Kidney epithelial cell (primary cell): ENCODE measurements at regions not wholly inside any gene's neighbourhood (a gene's known extent, or its start where the extent isn't known, plus 50 kb on each side); places are given as distances from the start of the nearest gene placed in this dataset.

Experiments
- DNase-seq: peaks from one replicate; pipeline ENCODE4 v3.0.0-alpha.2; 2010; ENCODE audit warnings: low read depth
- H3K27me3 ChIP-seq: 2 replicates; pipeline ENCODE4 v1.6.0; 2011; ENCODE audit warnings: low read length; ENCODE audit not compliant: control insufficient read depth, insufficient read depth
- H3K36me3 ChIP-seq: 2 replicates; pipeline ENCODE4 v1.5.1; 2011; ENCODE audit warnings: low read length; ENCODE audit not compliant: control insufficient read depth, insufficient read depth
- H3K4me3 ChIP-seq: 2 replicates; pipeline ENCODE4 v1.5.1; 2011; ENCODE audit warnings: low read depth, mild to moderate bottlenecking, control low read depth, low read length
- TF ChIP-seq, protein P1 (sequence below): IDR thresholded peaks from 2 replicates; pipeline ENCODE4 v1.5.1; 2011; ENCODE audit warnings: mild to moderate bottlenecking, moderate library complexity, low read length, control low read depth, inconsistent platforms; ENCODE audit not compliant: insufficient read depth, poor library complexity, severe bottlenecking

DNA sequence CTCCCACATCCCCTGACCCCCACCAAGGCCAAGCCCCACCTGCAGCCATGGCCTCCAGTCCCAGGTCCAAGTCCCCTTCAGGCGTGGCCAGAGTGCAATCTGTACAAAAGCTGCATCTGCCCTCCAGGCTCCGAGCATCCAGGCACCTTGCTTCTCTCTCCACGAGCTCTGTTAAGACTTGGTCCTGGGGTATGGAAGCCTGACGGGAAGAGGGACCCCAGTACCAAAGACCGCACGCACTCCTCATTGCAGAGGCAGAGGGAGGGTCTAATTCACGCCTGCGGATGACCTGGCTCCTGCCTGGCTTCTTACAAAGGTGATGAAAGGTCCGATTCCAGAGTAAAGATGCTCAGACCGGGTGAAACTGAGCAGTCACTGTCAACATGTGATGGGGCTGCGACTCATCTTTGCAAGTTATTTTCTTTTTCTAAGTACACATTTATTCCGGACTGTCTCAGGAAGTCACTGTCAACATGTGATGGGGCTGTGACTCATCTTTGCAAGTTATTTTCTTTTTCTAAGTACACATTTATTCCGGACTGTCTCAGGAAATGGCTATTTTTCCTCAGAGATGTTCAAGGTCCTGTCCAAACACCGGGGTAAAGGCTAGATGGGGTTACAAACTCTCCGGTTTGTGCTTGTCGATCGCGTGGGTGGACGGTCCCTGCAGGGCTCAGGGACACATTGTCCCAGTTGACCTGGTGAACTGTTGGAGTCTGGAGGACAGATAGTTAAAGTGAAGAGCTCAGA, 252.0 kb upstream of the IRX4 start:
- Histone ChIP-seq H3K27me3 (no peaks in the 10 kb centered on the region), H3K4me3 (no peak overlapping the region), H3K36me3 (no peaks in the 10 kb centered on the region)
- no peak for DNase-seq
- TF ChIP-seq, protein P1, sequence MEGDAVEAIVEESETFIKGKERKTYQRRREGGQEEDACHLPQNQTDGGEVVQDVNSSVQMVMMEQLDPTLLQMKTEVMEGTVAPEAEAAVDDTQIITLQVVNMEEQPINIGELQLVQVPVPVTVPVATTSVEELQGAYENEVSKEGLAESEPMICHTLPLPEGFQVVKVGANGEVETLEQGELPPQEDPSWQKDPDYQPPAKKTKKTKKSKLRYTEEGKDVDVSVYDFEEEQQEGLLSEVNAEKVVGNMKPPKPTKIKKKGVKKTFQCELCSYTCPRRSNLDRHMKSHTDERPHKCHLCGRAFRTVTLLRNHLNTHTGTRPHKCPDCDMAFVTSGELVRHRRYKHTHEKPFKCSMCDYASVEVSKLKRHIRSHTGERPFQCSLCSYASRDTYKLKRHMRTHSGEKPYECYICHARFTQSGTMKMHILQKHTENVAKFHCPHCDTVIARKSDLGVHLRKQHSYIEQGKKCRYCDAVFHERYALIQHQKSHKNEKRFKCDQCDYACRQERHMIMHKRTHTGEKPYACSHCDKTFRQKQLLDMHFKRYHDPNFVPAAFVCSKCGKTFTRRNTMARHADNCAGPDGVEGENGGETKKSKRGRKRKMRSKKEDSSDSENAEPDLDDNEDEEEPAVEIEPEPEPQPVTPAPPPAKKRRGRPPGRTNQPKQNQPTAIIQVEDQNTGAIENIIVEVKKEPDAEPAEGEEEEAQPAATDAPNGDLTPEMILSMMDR, result no peak

- Histone ChIP-seq H3K27me3 (peaks cover 4% of the 10 kb centered on the region), H3K36me3 (no peaks in the 10 kb centered on the region), H3K4me3 (no peak overlapping the region)
- TF ChIP-seq, protein P1, result no peak
- DNase-seq, result no peak
Measured at GRCh38 chr5:2133936-2134335, 251.2 kb upstream of the IRX4 start.

DNA sequence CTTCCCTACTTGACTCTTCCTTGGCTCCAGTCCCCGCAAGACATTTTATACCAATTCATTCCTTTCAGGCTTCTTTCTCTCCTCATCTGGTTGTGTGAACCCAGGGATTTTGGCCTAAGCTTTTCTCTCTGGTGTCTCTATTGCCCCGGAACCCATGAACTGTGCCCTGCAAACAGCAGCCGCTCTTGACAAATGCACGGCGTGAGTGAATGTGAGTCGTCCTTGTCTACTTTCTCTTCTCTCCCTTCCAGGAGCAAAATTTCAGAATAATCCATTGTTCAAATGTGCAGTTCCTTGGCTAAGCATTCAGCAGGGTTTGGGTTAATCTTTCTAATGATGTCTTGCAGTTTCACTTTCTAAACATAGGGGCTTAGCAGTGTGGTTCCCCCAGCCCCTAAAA, 250.4 kb upstream of the IRX4 start:
- peaks cover 4% of the 10 kb centered on the region for H3K27me3 ChIP-seq
- TF ChIP-seq, protein P1, result no peak
- H3K36me3 ChIP-seq, result no peaks in the 10 kb centered on the region
- H3K4me3 ChIP-seq, result no peak overlapping the region
- DNase-seq, result no peak

DNA sequence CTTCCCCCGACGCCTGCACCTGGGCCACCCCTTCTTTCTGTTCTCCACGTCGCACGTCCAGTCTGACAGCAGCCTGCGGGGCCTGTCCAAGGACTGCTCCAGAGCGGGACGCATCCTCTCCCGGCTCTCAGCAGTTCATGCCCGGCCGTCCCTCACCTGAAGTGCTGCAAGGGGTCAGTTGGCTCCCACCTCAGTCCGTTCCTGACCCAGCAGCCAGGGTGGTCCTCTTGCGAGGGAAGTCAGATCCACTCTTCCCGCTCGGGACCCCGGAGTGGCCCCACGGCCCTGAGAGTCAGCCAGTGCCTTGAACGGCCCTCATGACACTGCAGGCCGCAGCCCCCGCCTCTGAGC, 249.7 kb upstream of the IRX4 start:
- Histone ChIP-seq H3K4me3 (no peak overlapping the region), H3K36me3 (no peaks in the 10 kb centered on the region), H3K27me3 (peaks cover 4% of the 10 kb centered on the region)
- TF ChIP-seq, protein P1, result no peak
- no peak for DNase-seq

DNA sequence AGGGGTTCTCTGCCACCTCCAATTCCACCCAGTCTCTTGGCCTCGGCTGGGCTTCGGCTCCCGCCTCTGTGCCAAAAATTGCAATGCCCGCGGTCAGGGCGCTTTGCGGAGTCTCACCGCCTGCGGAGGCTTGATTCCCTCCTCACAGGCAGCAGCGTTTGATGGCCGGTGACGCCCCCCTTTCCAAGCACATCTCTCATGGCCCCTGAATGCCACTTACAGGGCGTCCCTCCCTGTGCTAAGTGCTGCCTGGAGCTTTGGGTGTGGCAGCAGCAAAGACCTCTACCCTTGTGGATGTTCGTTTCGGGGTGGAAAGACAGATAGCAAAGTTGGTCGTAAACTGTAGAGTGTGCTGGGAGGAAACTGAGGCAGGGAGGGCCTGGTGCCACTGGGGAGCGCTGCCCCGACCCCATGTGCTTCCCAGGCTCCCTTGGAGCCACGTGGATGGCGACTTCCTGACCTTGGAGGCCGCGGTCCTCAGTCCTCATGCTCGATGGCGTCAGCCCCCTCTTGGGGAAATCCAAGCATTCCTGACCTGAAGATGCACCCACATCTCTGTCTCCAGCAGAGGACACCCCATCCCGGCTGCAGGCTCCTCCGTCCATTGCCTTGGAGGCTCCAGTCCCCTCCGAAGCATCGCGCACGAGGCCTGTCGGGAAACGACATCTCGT, 249.2 kb upstream of the IRX4 start:
- Histone ChIP-seq H3K36me3 (no peaks in the 10 kb centered on the region), H3K4me3 (no peak overlapping the region), H3K27me3 (peaks cover 4% of the 10 kb centered on the region)
- TF ChIP-seq, protein P1, result no peak
- no peak for DNase-seq

- Histone ChIP-seq H3K27me3 (peaks cover 4% of the 10 kb centered on the region), H3K4me3 (no peak overlapping the region), H3K36me3 (no peaks in the 10 kb centered on the region)
- TF ChIP-seq, protein P1, result no peak
- no peak for DNase-seq
Measured at GRCh38 chr5:2131196-2131595, 248.5 kb upstream of the IRX4 start.
